ENCODE measurements at regions not wholly inside any gene's neighbourhood (a gene's known extent, or its start where the extent isn't known, plus 50 kb on each side); places are given as distances from the start of the nearest gene placed in this dataset.
A peak's percentile ranks its signal among the peaks of the same experiment; 100 is the strongest.

GRCh38 chr13:104289400-104289799, 1223.2 kb upstream of the SLC10A2 start:
- no peaks in the 10 kb centered on the region for H3K36me3 Mint-ChIP-seq
- H3K27me3 Mint-ChIP-seq (ENCODE audit: low read depth) = no peaks in the 10 kb centered on the region
- no peak for TF ChIP-seq CTCF (IDR thresholded peaks at IDR 0.05; ENCODE audit: unreplicated experiment)
- no peak overlapping the region for H3K27ac Mint-ChIP-seq
- H3K9me3 Mint-ChIP-seq = no peaks in the 10 kb centered on the region
- DNase-seq (ENCODE audit: low spot score in 2 of 2, unreplicated experiment in 2 of 2) = no peak
- H3K4me3 Mint-ChIP-seq = no peak overlapping the region
- H3K4me1 Mint-ChIP-seq = peaks cover 12% of the 10 kb centered on the region

GRCh38 chr13:104288496-104288895, 1222.3 kb upstream of the SLC10A2 start:
- TF ChIP-seq CTCF (IDR thresholded peaks at IDR 0.05; ENCODE audit: unreplicated experiment) = no peak
- Mint-ChIP-seq H3K27ac (no peak overlapping the region), H3K4me3 (no peak overlapping the region), H3K27me3 (ENCODE audit: low read depth) (no peaks in the 10 kb centered on the region), H3K4me1 (peaks cover 12% of the 10 kb centered on the region), H3K36me3 (no peaks in the 10 kb centered on the region), H3K9me3 (no peaks in the 10 kb centered on the region)
- DNase-seq (ENCODE audit: low spot score in 2 of 2, unreplicated experiment in 2 of 2) = no peak

- TF ChIP-seq CTCF (IDR thresholded peaks at IDR 0.05; ENCODE audit: unreplicated experiment) = no peak
- H3K4me1 Mint-ChIP-seq = peaks cover 12% of the 10 kb centered on the region
Observed at GRCh38 chr13:104286566-104287290, 1220.5 kb upstream of the SLC10A2 start.

GRCh38 chr13:104281910-104282309, 1215.7 kb upstream of the SLC10A2 start:
- Mint-ChIP-seq H3K9me3 (no peaks in the 10 kb centered on the region), H3K27ac (no peak overlapping the region), H3K36me3 (no peaks in the 10 kb centered on the region), H3K4me3 (no peak overlapping the region), H3K27me3 (ENCODE audit: low read depth) (no peaks in the 10 kb centered on the region), H3K4me1 (peaks cover 4% of the 10 kb centered on the region)
- DNase-seq (ENCODE audit: low spot score in 2 of 2, unreplicated experiment in 2 of 2) = no peak
- TF ChIP-seq CTCF (IDR thresholded peaks at IDR 0.05; ENCODE audit: unreplicated experiment) = no peak

More at GRCh38 chr13:104286566-104287290, 1220.5 kb upstream of the SLC10A2 start:
- Mint-ChIP-seq H3K4me3 (no peak overlapping the region), H3K27ac (peak overlapping the region; percentile 16), H3K9me3 (no peaks in the 10 kb centered on the region), H3K27me3 (ENCODE audit: low read depth) (no peaks in the 10 kb centered on the region), H3K36me3 (no peaks in the 10 kb centered on the region)
- no peak for DNase-seq (ENCODE audit: low spot score in 2 of 2, unreplicated experiment in 2 of 2)

GRCh38 chr13:104270731-104271130, 1204.5 kb upstream of the SLC10A2 start:
- Mint-ChIP-seq H3K4me1 (no peaks in the 10 kb centered on the region), H3K27me3 (ENCODE audit: low read depth) (no peaks in the 10 kb centered on the region), H3K36me3 (peaks cover 14% of the 10 kb centered on the region), H3K9me3 (peaks cover 26% of the 10 kb centered on the region), H3K27ac (no peak overlapping the region), H3K4me3 (no peak overlapping the region)
- no peak for DNase-seq (ENCODE audit: low spot score in 2 of 2, unreplicated experiment in 2 of 2)
- TF ChIP-seq CTCF (IDR thresholded peaks at IDR 0.05; ENCODE audit: unreplicated experiment) = no peak
